IMR-90 (cell line): ENCODE measurements at regions not wholly inside any gene's neighbourhood (a gene's known extent, or its start where the extent isn't known, plus 50 kb on each side); places are given as distances from the start of the nearest gene placed in this dataset.

Experiments
- CTCF ChIP-seq: conservative IDR thresholded peaks from 2 replicates; pipeline ENCODE4 v1.5.1; 2012; ENCODE audit warnings: mild to moderate bottlenecking, low read depth, low read length, improper control_type of control experiment
- TF ChIP-seq, protein P1 (sequence below): fragments of 150-350 bp; IDR thresholded peaks from 2 replicates; pipeline ENCODE4 v1.6.1; 2017; ENCODE audit warnings: mild to moderate bottlenecking, antibody characterized with exemption, low read length, low read depth

- TF ChIP-seq CTCF: no peak
- TF ChIP-seq, protein P1, sequence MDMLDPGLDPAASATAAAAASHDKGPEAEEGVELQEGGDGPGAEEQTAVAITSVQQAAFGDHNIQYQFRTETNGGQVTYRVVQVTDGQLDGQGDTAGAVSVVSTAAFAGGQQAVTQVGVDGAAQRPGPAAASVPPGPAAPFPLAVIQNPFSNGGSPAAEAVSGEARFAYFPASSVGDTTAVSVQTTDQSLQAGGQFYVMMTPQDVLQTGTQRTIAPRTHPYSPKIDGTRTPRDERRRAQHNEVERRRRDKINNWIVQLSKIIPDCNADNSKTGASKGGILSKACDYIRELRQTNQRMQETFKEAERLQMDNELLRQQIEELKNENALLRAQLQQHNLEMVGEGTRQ: no peak
Measured at GRCh38 chr4:24158031-24158430, 268.2 kb upstream of the PPARGC1A start.
